Adrenal gland (tissue), 5 donors: ENCODE measurements at regions not wholly inside any gene's neighbourhood (a gene's known extent, or its start where the extent isn't known, plus 50 kb on each side); places are given as distances from the start of the nearest gene placed in this dataset.

Experiments used
- POLR2A ChIP-seq, 2 donors: fragments of 450-650 bp; IDR thresholded peaks; one replicate each; pipeline ENCODE4 v1.6.1; 2017; ENCODE audit warnings: antibody characterized with exemption in 2 of 2, mild to moderate bottlenecking in 2 of 2, moderate library complexity in 1 of 2
- TF ChIP-seq, protein P1 (sequence below), 6 experiments: fragments of 450-650 bp in 4 of 6; fragments of 200-600 bp in 2 of 6; sonication (generic) in 1 of 6; IDR thresholded peaks; 1 replicate in 5 of 6; 2 replicates in 1 of 6; pipeline versions ENCODE4 v1.5.1 to v1.8.0; 2016 to 2021; ENCODE audit warnings: antibody characterized with exemption in 6 of 6, mild to moderate bottlenecking in 2 of 6, moderate library complexity in 1 of 6
- donor health status: DM: no; HTN: no; CAD: no.

DNA sequence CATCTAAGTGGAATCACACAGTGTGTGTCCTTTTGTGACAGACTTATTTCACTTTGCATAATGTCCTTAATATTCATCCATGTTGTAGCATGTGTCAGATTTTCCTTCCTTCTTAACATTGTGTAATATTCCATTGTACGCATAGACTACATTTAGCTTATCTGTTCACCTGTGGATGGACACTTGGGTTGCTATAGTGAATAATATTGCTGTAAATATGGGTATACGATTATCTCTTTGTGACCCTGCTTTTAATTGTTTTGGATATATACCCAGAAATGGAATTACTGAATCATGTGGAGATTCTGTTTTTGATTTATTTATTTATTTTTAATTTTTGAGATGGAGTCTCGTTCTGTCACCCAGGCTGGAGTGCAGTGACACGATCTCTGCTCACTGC lies 63.0 kb upstream of the ATP5PO start:
- TF ChIP-seq, protein P1, sequence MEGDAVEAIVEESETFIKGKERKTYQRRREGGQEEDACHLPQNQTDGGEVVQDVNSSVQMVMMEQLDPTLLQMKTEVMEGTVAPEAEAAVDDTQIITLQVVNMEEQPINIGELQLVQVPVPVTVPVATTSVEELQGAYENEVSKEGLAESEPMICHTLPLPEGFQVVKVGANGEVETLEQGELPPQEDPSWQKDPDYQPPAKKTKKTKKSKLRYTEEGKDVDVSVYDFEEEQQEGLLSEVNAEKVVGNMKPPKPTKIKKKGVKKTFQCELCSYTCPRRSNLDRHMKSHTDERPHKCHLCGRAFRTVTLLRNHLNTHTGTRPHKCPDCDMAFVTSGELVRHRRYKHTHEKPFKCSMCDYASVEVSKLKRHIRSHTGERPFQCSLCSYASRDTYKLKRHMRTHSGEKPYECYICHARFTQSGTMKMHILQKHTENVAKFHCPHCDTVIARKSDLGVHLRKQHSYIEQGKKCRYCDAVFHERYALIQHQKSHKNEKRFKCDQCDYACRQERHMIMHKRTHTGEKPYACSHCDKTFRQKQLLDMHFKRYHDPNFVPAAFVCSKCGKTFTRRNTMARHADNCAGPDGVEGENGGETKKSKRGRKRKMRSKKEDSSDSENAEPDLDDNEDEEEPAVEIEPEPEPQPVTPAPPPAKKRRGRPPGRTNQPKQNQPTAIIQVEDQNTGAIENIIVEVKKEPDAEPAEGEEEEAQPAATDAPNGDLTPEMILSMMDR (IDR thresholded peaks at IDR 0.05) = no peak
- no peak for TF ChIP-seq POLR2A (IDR thresholded peaks at IDR 0.05)
